DND-41 (cell line): ENCODE measurements at regions not wholly inside any gene's neighbourhood (a gene's known extent, or its start where the extent isn't known, plus 50 kb on each side); places are given as distances from the start of the nearest gene placed in this dataset.

ENCODE experiments used
- EZH2 ChIP-seq: IDR thresholded peaks from 3 replicates; pipeline ENCODE4 v1.6.1; 2012; ENCODE audit warnings: borderline replicate concordance, low read depth, mild to moderate bottlenecking, moderate library complexity, low read length, inconsistent platforms; ENCODE audit not compliant: severe bottlenecking
- TF ChIP-seq, protein P1 (sequence below): IDR thresholded peaks from 2 replicates; pipeline ENCODE4 v1.5.1; 2012; ENCODE audit warnings: borderline replicate concordance, low read length, moderate library complexity, mild to moderate bottlenecking; ENCODE audit not compliant: poor library complexity, severe bottlenecking; ENCODE audit errors: extremely low read depth

DNA sequence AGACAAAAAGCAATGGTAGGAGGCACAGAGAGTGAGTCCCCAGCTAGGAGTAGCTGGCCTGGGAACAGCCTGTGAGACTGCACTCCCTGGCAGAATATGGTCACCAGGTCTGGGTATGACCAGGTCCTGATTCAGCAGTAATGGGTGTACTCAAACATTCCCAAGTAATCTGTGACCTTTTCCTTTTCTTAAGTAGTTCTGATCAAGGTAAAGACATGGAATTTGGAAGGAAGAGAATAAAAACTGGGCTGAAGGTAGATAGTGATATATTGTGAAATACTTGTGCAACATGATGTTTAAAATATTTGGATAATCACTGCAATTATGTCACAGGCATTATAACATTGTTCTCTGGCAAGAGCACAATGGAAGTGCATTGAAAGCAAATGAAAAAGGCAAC is 147.2 kb upstream of the DPYD start:
- TF ChIP-seq, protein P1, sequence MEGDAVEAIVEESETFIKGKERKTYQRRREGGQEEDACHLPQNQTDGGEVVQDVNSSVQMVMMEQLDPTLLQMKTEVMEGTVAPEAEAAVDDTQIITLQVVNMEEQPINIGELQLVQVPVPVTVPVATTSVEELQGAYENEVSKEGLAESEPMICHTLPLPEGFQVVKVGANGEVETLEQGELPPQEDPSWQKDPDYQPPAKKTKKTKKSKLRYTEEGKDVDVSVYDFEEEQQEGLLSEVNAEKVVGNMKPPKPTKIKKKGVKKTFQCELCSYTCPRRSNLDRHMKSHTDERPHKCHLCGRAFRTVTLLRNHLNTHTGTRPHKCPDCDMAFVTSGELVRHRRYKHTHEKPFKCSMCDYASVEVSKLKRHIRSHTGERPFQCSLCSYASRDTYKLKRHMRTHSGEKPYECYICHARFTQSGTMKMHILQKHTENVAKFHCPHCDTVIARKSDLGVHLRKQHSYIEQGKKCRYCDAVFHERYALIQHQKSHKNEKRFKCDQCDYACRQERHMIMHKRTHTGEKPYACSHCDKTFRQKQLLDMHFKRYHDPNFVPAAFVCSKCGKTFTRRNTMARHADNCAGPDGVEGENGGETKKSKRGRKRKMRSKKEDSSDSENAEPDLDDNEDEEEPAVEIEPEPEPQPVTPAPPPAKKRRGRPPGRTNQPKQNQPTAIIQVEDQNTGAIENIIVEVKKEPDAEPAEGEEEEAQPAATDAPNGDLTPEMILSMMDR = no peak
- no peak for TF ChIP-seq EZH2
